Stimulated activated naive CD4-positive, alpha-beta T cell (primary cell): ENCODE measurements at regions not wholly inside any gene's neighbourhood (a gene's known extent, or its start where the extent isn't known, plus 50 kb on each side); places are given as distances from the start of the nearest gene placed in this dataset.

ENCODE experiments used
- DNase-seq, 6 experiments: peaks; one replicate each; lab custom pipeline; 2025; lab: John Stamatoyannopoulos, UW

DNA sequence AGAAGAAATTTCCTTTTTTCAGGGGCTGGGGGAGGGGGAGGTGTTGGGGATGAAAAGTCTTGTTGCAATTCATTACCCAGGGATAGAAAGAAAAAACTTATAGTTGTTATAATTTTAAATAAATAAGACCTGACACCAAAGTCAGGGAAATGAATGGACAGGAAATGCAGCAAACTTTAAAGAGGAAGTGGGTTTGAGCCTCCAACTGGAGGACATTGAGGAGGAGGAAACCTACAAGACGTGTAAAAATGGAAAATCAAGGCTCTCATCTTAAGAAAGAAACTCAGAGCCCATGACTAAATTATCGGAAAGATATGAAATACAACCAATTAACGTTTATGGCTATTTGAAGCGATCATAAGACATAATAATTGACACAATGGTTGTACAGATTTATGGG lies 54.4 kb downstream of the NIBAN1 start:
- DNase-seq = no peak

DNA sequence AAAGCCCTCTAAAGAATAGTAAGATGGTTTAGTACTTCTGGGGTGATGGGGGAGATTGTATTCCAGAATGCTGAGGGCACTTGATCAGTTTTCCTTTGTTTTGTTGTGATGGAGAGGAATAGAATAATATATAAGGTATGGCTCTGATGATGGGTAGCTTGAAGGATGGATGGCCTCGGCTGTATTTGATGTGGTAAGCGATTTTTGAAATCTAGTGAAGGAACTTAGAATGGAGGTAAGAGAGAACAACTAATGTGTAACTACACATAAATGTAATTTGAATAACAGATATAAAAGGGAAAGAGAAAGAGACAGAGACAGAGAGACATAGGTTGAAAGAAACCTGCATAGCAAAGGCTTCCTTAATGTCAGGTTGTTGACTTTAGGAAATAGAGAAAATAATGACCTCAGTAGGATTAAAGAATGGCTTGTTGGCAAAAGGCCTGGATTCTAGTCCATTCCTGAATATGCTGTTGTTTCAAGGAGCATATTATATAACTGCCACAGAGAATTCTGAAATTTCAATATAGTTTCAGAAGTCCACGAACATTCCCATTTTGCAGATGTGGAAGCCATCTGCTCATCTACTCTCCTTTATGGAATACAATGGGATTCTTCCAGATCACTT lies 58.7 kb downstream of the NIBAN1 start:
- DNase-seq = no peak

DNA sequence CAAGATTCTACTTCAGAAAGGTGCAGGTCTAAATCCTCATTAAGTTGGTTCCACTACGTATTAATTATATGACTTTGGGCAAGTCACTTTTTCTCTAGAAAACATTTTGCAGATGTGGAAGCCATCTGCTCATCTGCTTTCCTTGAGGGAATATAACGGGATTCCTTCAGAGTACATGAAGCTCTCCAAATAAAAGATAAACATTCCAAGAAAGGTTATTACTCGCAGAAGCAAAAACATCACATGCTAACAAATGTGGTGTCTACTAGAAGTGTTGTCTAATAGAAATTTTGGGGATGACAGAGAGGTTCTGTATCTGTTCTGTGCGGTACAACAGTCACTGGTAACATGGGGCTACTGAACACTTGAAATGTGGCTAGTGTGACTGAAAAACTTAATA lies 60.2 kb downstream of the NIBAN1 start:
- no peak for DNase-seq

DNA sequence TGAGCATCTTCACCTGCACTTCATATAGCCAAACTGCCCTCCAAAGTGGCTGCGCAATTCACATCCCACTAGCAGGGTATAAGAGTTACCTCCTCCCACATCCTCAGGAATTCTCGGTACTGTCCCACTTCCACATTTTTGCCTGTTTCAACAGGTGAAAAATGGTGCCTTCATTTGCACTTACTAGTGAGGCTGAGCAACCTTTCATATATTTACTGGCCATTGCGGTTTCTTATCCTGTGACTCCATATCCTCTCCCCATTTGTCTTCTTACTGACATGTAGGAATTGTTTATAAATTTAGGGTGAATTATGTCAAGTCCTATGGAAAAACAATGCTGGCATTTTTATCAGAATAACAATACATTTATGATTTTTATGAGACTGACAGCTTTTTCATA lies 61.9 kb downstream of the NIBAN1 start:
- DNase-seq = no peak

DNA sequence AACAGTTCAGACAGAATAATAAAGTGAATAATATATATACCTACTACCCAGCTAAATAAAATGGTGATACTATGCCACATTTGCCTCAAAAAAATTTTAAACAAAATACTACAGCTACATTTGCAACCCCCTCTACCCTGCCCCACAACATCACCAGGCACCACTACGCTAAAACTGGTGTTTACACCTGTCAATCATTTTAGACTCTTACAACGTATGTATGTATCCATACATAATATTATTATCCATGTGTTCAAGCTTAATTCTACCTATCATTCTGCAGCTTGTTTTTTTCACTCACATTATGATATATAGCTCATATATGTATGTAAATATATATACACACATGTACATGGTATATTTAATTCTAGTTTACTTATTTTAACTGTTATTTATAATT lies 62.5 kb downstream of the NIBAN1 start:
- no peak for DNase-seq

DNA sequence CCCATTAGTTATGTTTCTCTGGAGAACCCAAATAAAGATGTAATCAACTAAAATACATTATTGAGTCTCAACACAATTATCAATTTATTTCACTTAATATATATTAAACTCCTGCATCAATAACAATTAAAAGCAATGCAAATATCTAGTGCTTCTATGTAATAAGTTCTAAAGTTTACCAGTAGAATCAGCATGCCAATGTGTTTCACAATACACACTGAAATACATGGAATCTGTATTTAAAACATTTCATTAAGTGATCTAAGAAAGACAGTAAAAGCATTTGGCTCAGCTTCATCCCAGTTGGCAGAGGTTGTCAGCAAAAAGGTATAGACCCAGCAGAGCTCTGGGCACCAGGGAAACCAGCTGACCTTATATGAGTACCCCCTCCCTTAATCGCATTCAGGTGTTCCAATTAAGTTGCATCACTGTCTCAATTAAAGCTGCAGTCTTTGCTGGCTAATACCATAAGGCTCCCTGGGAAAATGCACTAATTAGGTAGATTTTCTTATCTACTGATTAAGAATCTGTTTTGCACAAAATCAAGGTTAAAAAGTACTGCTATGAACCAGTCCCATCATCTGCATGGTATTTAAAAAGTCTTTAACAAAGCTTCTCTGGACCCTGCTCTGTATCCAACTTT lies 63.1 kb downstream of the NIBAN1 start:
- DNase-seq = no peak

DNA sequence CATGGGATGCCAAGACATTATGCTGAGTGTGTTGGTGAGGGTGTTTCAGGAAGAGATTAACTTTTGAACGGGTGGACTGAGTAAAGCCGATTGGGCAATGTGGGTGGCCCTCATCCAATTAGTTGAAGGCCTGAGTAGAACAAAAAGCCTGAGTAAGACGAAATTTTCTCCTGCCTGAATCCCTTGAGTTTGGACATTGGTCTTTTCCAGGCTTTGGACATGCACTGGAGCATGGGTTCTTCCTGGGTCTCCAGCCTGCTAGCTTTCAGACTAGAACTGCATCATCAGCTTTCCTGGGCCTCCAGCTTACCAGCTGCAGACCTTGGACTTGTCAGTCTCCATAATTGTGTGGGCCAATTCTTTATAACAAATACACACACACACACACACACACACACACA lies 63.6 kb downstream of the NIBAN1 start:
- DNase-seq = no peak

DNA sequence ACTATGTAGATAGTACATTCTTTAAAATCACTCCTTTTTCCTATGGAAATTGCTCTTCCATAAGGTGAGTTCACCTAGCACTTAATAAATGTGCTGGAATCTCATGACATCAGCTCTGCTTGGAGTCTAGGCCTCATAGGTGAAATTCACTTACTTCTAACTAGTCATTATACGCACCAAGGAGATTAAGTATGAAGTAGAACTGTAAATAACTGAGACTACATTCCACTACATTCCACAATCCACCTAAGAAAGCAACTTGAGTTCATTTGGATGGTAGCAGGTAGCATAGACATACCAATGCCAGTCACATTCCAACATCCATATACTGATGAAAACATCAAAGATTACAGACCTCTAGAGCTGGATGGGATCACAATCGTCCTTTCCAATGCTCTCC lies 64.3 kb downstream of the NIBAN1 start:
- no peak for DNase-seq

DNA sequence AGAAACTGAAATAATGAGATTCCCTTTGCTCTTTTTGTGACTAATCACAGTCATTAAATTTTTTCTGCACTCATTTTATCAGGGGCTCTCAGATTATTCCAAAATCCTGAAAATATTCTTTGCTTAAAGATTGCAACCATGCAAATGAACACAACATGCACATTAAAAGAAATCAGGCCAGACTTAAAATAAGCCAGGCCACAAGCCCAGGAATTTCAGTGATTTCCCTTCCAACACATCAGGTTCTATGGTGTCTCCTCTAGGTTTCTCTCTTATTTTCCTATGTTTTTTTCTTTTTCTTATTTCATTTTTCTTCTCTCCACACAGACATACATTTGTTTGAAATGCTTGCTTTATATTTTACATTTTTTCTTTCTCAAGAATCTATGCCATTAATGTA lies 65.3 kb downstream of the NIBAN1 start:
- no peak for DNase-seq

DNA sequence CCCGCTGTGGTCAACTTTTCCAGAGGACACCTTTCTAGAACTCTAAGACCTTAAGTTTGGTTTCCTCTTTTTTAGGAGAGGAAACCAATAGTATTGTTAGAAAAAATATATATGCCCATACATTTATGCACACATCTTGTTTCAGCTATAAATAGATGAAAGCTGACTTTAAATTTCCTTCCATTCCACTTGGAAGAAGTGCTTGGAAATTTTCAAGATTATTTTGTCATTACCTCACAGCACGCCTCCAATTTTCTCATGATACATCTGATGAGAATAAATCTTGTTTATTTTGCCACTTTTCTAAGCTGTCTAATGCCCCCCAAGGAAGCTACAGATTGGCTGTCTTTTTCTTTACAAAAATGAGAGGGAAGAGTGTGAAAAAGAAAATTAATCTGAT lies 65.8 kb downstream of the NIBAN1 start:
- no peak for DNase-seq

DNA sequence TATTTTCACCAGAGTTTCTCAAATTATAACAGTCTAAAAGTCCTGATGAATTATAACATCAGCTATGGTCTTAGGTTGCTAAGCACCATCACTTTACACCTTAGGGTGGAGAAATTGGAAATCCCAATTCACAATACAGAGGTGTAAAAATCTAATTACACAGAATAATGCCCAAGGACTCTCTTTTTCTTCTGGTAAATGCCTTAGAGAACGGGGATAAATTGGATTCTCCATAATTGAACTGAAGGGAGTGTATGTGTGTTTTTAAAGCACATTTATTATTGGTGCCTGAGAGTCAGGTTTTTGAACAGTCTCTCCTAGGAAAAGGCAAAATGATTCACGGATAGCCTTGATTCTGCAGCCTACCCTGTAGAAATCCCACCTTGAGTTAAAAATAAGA lies 66.8 kb downstream of the NIBAN1 start:
- DNase-seq = no peak

DNA sequence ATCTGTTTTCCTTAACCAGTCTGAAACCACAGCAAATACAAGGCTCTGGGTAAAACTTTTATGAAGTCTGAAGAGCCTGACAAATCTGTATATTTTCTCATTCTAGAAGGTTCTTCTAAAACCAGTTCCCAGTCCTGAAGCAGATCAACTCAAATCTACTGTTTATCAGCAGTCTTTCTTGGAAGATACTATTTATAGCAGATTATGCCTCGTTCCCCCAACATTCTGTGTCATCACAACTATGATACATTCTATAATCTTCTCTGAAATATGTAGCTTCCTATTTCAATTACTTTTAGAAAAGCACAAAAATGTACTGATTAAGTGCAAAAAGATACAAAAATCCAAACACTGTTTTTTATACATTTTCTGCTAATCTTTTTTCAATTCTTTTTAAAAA lies 67.5 kb downstream of the NIBAN1 start:
- no peak for DNase-seq

DNA sequence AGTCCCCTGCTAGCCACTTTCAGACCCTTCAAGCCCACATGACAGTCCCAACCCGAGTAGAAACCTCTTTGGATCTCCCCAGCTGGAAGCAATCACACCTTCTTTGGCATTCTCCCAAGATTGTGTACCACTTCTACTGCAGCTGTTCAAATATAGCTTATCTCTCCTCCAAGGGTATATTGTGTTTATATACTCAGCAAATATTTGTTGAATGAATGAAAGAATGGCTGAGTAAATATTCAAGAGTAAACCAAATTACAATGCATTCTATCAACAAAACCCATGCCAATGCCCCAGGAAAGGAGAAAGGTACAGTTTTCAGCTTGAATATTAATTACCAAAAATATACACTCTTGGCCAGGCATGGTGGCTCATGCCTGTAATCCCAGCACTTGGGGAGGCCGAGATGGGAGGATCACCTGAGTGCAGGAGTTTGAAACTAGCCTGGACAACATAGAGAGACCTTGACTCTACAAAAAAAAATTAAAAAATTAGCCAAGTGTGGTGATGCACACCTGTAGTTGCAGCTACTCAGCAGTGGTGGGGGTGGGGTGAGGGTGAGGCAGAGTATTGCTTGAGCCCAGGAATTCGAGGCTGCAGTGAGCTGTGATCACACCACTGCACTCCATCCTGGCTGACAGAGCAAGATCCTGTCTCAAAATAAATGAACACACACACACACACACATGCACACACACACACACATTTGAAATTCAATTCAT lies 68.5 kb downstream of the NIBAN1 start:
- DNase-seq = no peak

DNA sequence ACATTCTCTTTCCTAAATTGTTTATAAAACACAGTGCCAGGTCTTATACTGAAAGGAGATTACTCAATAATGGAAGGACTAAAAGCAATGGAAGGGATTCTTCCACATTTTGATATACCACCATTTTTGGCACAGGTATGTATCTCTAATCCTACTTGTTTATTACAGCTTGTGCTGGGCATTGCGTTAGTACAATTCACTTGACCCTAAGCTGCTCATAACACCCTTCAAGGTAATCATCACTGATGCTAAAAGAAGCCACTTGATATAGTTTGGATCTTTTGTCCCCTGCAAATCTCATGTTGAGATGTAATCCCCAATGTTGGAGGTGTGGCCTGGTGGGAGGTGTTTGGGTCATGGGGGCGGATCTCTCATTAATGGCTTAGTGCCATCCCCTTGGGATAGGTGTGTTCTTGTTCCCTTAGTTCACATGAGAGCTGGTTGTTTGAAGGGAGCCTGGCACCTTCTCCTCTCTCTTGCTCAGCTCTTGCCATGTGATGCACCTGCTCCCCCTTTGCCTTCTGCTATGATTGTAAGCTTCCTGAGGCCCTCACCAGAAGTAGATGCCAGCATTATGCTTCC lies 71.1 kb downstream of the NIBAN1 start:
- no peak for DNase-seq

DNA sequence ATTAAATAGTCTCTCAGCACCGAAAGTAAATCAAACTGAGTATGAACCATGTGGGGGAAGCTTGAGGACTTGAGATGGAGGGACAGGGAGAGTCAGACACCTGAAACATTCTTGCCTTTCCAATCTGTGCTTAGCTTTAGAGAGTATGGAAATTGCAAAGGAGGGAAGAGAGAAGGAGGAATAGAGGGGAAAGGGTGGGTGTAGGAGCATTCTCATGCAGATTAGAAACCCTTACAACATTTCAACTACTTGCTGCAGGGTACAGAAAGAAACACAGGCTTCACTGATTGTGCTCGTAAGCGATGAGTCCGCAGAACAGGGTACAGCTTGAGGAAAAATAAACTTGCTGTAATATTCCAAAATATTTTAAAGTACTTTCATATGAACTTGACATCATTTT lies 73.8 kb downstream of the NIBAN1 start:
- no peak for DNase-seq

DNA sequence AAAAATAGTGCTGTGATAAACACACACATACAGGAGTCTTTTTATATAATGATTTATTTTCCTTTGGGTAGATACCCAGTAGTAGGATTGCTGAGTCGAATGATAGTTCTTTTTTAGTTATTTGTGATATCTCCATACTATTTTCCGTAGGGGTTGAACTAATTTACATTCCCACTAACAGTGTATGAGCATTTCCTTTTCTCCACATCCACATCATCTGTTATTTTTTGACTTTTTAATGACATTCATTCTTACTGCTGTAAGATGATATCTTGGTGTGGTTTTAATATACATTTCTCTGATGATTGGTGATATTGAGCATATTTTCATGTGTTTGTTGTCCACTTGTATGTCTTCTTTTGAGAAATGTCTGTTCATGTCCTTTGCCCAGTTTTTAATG lies 78.3 kb downstream of the NIBAN1 start:
- DNase-seq = no peak

DNA sequence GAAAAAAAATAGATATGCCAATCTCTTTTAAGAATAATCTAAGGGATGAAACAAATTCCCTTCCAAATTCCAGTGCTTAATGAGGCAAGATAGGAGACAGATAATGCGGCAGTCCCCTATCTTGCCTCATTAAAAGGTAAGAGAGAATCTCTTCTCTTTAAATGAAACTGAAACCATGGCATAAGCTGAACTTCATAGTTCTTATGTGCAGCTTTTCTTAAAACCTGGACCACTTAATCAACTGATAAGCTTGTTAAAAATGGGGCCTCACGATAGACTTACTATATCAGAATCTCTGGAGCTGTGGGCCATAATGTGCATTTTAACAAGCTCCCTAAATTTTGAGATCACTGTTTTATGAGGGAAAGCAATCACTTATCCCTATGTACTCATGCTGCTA lies 79.2 kb downstream of the NIBAN1 start:
- DNase-seq = no peak

DNA sequence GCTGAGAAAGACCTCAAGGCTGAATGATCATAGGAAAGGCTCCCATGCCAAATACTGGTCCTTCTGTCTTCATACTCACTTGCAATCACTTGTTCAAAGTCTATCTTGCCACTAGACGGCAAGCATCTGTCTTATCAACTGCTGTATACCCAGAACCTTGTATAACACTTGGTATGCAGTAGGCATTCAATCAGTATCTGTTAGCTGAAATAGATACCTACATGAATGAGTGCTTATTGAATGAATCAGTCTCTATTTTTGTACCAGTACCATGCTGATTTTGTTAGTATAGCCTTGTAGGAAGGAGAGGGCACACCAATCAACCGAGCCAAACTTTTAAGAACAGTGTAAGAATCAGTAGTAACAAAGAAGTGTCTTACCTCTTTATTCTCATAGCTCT lies 80.6 kb downstream of the NIBAN1 start:
- DNase-seq = no peak

DNA sequence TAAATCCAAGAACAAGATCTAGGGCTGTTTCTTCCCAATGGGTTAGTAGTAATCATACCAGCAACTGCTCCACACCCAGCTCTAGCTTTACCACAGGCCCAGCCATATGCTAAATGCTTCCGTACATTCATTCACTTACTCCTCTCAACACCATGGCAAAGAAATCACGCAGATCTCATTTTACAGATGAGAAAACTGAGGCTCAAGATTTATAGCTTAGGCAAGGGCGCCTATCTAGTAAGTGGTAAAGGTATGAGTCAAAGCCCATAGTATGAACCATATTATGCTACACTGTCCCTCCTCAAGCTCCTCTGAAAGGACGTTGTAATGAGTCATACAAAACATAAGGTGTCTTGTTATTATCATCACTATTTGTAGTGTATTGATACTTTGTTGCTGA lies 82.2 kb downstream of the NIBAN1 start:
- no peak for DNase-seq

DNA sequence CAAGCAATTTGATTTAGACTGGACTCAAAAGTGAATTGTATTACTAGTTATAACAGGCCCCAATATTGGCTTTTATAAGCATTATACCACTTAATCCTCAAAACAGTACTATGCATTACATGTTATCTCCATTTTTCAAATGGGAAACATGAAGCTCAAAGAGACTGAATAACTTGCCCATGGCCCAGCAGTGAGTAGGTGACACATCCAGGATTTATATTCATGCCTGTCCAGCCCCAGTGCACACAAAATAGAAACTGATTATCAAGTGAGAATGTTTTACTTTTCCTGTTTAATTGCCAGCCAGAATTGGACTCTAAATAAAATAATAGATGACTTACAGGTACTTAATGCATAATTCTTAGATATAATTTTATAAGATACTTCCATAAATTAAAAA lies 82.9 kb downstream of the NIBAN1 start:
- DNase-seq = no peak

DNA sequence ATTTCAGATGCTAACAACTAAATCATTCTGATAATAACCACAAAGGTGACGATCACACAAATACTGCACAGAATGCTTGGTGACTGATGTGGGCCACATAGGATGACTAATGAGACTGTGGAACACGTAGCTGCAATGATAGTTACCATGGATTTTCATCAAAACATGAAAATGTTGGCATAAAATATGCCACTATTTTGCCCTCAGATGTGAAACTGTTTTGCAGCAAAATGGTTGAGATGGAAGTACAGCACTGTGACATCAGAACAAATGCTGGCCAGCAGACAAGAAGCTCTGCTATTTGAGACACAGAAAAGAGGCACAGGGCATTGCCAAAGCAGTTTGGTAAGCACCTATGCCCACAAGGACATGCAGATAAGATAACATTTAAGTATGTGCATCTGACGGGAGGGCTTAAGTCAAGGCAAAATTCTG lies 83.8 kb downstream of the NIBAN1 start:
- DNase-seq = no peak

DNA sequence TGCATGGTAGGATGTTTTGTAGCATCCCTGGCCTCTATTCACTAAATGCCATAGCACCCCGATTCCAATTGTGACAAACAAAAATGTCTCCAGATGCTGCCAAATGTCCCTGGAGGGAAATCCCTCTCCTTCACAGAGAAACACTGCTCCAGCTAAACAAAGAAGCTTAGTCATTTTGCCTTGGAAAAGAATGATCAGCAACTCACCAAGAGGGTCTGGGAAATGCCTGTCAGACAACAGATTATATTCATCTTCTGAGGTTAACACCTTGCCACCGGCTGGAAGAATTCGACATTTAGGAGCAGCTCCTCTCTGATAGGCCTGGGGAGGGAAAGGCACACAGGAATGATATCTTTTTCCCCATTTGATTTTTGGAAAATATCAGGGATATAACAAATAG lies 84.4 kb downstream of the NIBAN1 start:
- no peak for DNase-seq

DNA sequence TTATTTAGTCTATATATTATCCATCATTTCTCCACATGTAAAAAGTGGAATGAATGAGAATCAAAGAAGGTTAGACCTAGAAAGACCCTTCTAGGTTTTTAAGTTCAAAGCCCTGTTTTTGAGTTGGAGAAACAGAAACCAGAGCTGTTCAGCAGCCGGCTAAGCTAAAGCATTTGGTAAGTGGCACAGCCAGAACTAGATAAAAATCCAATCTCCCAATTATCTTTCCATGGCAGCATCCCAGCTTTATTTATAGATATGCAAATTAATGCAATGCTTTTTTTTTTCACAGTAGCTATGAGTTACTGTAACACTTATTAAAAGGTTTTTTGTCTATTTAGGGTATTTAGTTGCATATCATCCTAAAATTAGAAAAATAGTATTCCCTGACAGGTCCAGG lies 85.1 kb downstream of the NIBAN1 start:
- DNase-seq = no peak
